A673 (cell line): ENCODE measurements at regions not wholly inside any gene's neighbourhood (a gene's known extent, or its start where the extent isn't known, plus 50 kb on each side); places are given as distances from the start of the nearest gene placed in this dataset.

ENCODE experiments used
- CTCF ChIP-seq: fragments of 300-800, 200-600 bp; sonication (generic); conservative IDR thresholded peaks from 2 replicates; pipeline ENCODE4 v1.5.1; 2017; ENCODE audit warnings: low read depth, mild to moderate bottlenecking, antibody characterized with exemption, low read length, moderate library complexity, mixed read lengths
- EZH2 ChIP-seq: fragments of 200-600 bp; sonication (generic); IDR thresholded peaks from 2 replicates; pipeline ENCODE4 v1.6.1; 2017; ENCODE audit warnings: borderline replicate concordance, low read depth, mild to moderate bottlenecking, mixed read lengths, antibody characterized with exemption, low read length; ENCODE audit not compliant: poor library complexity, severe bottlenecking

DNA sequence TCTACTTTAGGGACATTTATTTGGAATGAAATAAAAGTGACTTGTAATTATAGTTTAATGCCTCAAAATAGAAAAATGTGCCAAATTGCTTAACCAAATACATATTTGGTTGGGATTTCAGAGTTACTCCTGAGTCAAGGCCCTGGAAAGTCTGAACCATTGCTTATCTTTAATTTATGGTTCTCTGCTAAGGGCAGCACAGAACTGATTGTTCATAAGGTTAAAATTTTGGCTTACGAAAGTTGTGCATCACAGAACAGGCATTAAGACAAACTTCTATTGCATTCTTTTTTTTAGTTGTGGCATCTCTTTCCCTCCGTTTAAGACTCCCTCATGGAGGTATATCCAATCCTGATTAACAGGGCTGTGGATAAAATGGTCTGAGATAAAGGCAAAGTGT, 92.2 kb upstream of the TENT5A start:
- TF ChIP-seq CTCF (no peak), EZH2 (no peak)
